ENCODE measurements at regions not wholly inside any gene's neighbourhood (a gene's known extent, or its start where the extent isn't known, plus 50 kb on each side); places are given as distances from the start of the nearest gene placed in this dataset.

DNA sequence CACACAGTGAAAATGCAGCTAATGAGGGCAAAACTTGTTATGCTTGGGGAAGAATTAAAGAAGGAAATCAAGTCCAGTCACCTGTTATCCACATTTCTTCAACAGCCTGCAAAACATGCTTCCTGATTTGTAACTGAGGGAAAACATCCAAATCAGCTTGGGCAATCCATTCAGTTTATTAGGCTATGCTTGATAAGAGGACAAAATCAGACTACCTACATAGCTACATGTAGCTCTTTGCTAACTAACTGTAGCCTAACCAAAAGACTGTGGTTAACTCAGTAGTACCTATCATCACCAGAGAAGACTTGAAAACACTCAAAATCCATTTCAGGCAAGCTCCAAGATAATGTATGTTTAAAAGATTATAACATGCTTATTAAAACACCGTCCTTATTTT, 436.4 kb downstream of the SHQ1 start:
- no peak for DNase-seq (ENCODE audit: low spot score)
- no peak for FAIRE-seq

DNA sequence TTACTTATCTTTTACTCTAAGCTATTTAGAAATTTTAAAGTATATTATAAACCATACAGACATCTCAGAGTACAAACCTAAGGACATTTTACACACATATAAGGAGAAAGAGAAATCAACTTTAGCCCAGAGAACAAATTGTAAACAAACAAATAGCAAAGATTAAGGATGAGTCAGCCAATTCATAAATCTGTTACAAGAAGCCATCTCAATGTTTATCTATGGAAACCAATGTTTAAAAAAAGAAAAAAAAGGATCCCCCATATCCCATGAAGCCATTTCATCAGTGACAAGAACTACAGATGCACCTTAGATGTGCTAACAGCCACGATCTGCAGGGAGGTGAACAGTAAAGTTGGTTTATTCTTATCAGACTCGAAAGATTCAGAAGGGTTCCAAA, 437.1 kb downstream of the SHQ1 start:
- no peak for DNase-seq (ENCODE audit: low spot score)
- FAIRE-seq = no peak

DNA sequence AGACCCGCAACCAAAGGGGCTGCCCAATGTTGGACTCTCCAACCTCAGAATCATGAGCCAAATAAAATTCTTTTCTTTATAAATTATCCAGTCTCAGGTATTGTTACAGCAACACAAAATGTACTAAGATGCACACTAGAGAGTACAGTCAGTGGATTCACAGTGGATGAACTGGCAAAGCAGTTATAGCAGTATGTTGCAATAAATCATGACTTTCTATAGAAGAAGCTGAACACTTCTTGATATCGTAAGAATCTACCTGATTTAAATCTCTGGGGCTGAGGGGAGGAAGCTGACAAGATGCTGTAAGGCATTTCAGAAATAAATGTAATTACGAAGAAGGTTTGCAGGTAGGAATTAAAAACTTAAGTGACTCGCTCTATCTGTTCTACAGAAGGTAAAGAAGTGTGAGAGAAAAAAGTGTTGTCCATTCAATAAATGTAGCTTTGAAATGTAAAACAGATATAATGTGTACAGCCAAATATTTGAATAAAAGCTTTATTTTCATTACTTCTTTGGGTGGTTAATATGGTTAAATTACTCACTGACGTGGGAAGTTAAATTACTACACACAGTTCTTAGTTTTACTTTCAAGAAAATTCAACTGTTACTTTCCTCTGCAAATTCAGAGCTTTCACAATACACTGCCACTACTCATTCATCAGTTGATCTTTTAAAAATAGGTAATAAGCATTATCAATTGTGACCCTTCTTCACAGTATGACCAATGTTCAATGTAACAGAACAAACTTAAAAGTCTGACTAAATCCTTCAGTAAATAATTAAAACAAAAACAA, 439.1 kb downstream of the SHQ1 start:
- no peak for DNase-seq (ENCODE audit: low spot score)
- no peak for FAIRE-seq

DNA sequence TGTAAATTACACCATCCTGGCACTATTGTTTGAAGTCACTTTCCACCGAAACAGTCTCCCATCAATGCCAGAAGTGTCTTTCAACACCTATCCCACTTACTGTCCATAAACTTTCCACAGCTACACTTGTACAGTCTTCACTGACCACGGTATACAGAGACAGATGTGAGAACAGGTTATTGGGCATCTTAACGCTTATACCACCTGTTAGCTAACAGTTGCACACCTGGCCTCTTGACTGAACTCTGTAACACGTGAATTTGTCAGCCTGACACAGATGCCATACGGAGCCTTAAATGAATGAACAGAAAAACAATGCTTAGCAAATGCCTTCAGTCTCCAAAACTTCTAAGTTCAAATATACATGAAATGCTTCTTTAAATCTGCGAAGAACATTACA, 440.5 kb downstream of the SHQ1 start:
- DNase-seq (ENCODE audit: low spot score) = no peak
- FAIRE-seq = no peak

DNA sequence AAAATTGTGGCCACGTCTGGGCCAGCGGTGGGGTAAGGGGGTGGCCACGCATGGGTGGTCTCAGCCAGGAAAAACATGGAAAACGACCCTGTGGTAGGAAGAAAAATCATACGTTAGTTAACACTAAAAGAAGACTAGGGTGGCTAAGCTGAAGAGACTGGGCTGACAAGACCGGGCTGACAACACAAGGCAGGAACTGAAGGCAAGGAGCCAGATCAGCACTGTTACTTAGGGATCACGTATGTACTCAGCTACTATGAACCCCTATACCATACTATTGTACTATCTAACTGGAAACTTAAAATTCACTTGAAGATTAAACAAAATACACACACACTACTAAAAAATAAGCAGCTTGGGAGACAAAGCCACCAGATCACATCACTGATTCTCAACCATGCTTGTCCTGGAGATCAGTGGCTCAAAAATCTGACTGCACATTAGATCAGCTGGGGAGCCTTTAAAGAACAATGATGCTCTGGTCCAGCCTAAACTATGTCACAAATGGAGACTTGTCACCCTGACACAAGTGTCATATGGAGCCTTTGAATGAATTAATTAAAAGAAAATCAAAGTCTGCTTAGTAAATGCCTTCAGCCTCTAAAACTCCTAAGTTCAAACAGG, 442.2 kb downstream of the SHQ1 start:
- FAIRE-seq (no peak), DNase-seq (ENCODE audit: low spot score) (no peak)

DNA sequence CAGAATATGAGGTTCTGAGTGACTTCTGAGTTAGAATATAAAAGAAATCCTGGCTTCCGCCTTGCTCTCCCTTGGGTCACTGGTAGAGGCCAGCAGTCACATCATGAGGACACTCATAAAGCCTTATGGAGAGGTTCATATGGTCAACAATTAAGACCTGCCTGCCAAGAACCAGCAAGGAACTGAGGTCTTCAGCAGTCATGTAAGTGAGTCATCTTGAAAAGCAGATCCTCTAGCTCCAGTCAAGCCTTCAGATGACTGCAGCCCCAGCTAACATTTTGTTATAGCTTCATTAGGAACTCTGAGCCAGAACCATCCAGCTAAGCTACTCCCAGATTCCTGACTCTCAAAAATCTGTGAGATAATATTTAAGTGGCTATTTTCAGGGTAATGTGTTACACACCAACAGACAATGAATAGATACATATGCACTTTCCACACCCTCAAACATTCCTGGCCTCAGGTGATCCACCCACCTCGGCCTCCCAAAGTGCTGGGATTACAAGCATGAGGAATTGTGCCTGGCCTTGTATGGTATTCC, 447.2 kb downstream of the SHQ1 start:
- no peak for DNase-seq (ENCODE audit: low spot score)

DNA sequence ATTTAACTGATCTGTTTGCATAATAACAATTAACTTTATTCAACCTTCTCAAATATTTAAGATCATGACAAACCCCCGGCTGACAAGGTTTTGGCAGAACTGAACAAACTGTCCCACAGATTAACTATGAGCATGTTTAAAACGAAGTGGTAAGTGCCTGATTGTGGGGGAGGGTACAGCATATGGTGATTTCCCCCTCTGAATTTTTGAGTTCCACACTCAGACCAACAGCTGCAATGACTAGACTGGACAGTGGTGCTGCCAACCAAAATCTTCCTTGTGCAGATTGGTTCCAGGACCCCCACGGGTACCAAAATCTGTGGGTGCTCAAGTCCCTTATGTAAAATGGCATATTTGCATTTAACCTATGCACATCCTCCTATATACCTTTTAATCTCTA, 449.5 kb downstream of the SHQ1 start:
- FAIRE-seq (no peak), DNase-seq (ENCODE audit: low spot score) (no peak)

More for the DNA sequence above, 447.2 kb downstream of the SHQ1 start:
- FAIRE-seq = no peak

- DNase-seq (ENCODE audit: low spot score) (no peak), FAIRE-seq (no peak)
Measured at GRCh38 chr3:72397586-72397985, 450.7 kb downstream of the SHQ1 start.

GRCh38 chr3:72396899-72397298, 451.3 kb downstream of the SHQ1 start:
- DNase-seq (ENCODE audit: low spot score) (no peak), FAIRE-seq (no peak)

- FAIRE-seq (no peak), DNase-seq (ENCODE audit: low spot score) (no peak)
Measured at GRCh38 chr3:72395776-72396311, 452.4 kb downstream of the SHQ1 start.

DNA sequence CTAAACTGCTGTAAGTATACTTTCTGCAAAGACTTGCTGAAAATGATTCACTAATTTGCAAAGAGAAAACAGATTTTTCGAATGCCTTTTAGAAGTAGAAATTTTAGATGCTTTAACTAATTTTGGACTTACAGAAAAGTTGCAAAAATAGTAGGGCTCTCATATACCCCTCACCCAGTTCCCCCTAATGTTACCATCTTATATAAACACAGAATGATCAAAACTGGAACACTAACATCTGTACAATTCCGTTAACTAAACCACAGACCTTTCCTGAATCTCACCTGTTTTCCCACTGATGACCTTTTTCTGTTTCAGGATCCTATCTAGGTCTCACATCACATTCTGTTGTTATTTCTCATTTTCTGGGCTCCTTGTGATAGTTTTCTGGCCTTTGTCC, 454.8 kb downstream of the SHQ1 start:
- DNase-seq (ENCODE audit: low spot score) (no peak), FAIRE-seq (no peak)

DNA sequence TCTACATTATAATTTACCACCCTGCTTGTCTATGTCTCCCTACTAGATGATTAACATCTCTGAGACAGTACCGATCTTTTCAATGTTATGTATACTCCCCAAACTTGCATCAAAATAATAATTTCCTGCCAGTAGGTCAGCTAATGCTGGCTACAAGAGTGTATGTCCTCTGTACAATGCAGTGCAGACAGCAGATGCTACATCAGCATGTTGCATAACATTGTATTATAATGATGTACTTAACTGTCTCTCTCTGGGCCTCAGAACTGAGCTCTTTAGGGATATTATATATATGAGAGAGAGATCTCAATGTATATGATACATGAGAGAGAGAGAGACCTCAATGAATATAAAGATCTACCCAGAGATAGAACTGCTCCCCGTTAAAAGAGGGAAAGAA, 456.6 kb downstream of the SHQ1 start:
- FAIRE-seq (no peak), DNase-seq (ENCODE audit: low spot score) (no peak)

DNA sequence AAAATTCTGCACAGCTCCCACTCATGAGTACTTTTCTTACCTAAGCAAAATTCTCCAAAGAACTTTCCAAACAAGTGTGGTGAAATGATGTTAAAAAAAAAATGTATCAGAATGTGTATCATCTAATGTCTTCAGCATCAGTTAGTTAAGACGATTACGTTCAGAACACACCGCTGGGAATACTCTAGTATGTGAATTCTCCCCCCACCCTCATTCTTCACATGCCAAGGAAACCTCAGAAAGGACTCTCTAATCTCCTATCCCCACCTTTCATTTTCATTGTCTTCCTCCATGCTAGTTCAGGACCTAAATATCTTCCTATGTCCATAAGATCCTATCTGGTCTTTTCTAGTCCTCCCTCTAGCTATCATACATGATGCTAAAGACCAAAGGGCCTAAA, 457.4 kb downstream of the SHQ1 start:
- DNase-seq (ENCODE audit: low spot score) = no peak

GRCh38 chr3:72388644-72389043, 459.6 kb downstream of the SHQ1 start:
- DNase-seq (ENCODE audit: low spot score) (no peak), FAIRE-seq (no peak)

More for the DNA sequence above, 457.4 kb downstream of the SHQ1 start:
- FAIRE-seq = no peak

GRCh38 chr3:72388117-72388516, 460.1 kb downstream of the SHQ1 start:
- FAIRE-seq = no peak
- no peak for DNase-seq (ENCODE audit: low spot score)

DNA sequence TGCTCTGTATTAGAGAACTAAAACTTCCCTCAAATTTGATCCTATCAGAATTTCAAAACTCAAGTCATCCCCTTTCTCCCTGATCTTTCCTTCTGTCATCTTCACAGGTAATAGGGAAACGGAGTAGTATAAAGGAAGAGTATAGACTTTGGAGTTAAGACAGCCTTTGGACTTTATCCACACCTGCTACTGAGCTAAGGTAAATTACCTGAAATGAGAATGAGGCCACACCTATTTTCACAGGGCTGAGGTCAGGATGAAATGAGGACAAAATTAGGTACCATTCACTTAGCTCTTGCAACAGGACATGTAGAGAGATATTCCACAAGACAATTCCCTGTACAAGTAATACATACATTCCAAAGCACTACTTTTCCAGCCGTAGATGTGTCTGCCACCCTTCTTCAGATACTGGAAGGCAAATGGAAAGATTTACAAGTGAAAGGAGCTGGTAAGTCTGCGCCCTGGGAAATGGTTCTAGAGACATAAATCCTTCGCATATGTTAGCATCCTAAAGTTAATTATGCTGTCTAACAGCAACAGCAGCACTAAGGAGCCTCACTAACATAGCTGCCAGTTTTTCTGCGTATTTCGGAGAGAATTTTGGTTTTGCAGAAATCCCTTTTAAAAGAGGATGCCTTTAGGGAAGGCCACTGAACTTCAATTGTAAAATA, 461.8 kb downstream of the SHQ1 start:
- no peak for DNase-seq (ENCODE audit: low spot score)
- no peak for FAIRE-seq

- no peak for DNase-seq (ENCODE audit: low spot score)
- FAIRE-seq = no peak
Measured at GRCh38 chr3:72385167-72385566, 463.1 kb downstream of the SHQ1 start.

DNA sequence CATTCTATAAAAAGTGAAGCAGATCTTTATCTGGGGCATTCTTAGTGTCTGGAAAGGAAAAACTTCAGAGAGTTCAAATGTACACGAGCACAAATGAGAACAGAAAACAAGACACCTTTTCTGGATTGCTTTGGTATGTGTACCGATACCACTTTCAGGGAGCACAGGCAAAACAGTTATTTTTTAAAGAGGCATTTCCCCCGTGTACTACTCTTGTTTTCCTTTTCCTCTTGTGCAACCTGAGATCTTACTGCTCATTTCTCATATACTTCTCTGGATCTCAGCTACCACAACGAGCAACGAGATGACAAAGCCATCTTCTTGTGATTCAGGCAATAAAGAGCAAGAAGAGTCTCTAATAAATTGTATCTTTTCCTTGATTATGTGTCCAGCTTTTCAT, 463.6 kb downstream of the SHQ1 start:
- no peak for DNase-seq (ENCODE audit: low spot score)
- no peak for FAIRE-seq

- FAIRE-seq = no peak
- DNase-seq (ENCODE audit: low spot score) = no peak
Measured at GRCh38 chr3:72383883-72384282, 464.4 kb downstream of the SHQ1 start.

DNA sequence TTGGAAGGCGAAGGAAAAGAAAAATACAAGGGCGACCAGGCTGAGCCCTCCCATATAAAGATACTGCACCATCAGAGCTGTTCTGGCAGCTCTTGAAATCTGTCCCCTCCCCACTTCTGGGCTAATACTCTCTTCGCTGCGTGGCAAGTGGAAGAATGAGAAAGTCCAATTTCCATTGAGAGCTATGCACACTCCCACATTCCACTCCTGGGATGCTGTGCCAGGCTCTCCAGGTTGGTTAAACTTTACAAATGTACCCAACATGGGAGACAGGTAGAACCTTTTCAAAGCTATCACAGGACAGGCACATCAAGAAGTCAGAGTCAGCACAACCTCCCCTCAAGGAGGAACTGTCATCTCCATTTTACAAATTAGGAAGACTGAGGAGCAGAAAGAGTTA, 465.0 kb downstream of the SHQ1 start:
- DNase-seq (ENCODE audit: low spot score) (no peak), FAIRE-seq (no peak)

GRCh38 chr3:72382460-72382859, 465.8 kb downstream of the SHQ1 start:
- no peak for FAIRE-seq

DNA sequence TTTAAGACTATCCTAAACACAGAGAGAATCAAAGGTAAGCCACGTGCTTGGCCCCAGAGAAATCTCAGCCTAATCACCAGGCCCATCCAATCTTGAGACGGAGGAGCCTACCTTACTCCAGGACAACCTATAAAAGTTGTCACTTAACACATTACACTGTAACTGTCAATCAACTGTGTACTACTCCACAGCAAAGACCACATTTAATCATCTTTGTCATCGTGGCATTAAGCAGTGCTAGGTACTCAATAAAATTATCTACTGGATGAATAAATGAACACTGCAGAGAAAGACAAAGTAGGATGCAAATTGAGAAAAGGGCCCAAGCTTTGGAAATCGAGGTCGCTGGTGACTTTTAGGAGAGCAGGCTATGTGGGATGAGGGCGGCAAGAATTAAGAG, 466.7 kb downstream of the SHQ1 start:
- FAIRE-seq (no peak), DNase-seq (ENCODE audit: low spot score) (no peak)

More at GRCh38 chr3:72382460-72382859, 465.8 kb downstream of the SHQ1 start:
- DNase-seq (ENCODE audit: low spot score) = no peak
